IPS-18a (cell line): ENCODE measurements at regions not wholly inside any gene's neighbourhood (a gene's known extent, or its start where the extent isn't known, plus 50 kb on each side); places are given as distances from the start of the nearest gene placed in this dataset.
"Not testable (repeated sequence)": the region's sequence is repeated elsewhere in the genome, so short reads cannot be mapped to it uniquely, and the experiment has no call there.

ENCODE experiments used
- H3K27ac ChIP-seq: one replicate; pipeline ENCODE4 v1.5.1; 2013; ENCODE audit warnings: low read length
- H3K27me3 ChIP-seq: one replicate; pipeline ENCODE4 v1.6.1; 2013; ENCODE audit warnings: mild to moderate bottlenecking, low read length; ENCODE audit not compliant: control insufficient read depth, insufficient read depth
- H3K36me3 ChIP-seq: one replicate; pipeline ENCODE4 v1.6.1; 2013; ENCODE audit warnings: low read depth, low read length; ENCODE audit not compliant: control insufficient read depth
- H3K4me1 ChIP-seq: one replicate; pipeline ENCODE4 v1.6.1; 2013; ENCODE audit warnings: low read depth, low read length; ENCODE audit not compliant: control insufficient read depth
- H3K4me3 ChIP-seq: one replicate; pipeline ENCODE4 v1.5.1; 2013; ENCODE audit warnings: low read length
- H3K9ac ChIP-seq: one replicate; pipeline ENCODE4 v1.6.1; 2013; ENCODE audit warnings: mild to moderate bottlenecking, low read length, moderate library complexity
- H3K9me3 ChIP-seq: one replicate; pipeline ENCODE4 v1.6.1; 2013; ENCODE audit warnings: low read depth, low read length; ENCODE audit not compliant: control insufficient read depth

- not testable (repeated sequence) for H3K27ac ChIP-seq, H3K36me3 ChIP-seq
Measured at GRCh38 chr11:67801397-67801796, 127.0 kb upstream of the ALDH3B2 start.

GRCh38 chr11:67800591-67800990, 126.2 kb upstream of the ALDH3B2 start:
- not testable (repeated sequence) for H3K4me3 ChIP-seq, H3K9me3 ChIP-seq, H3K9ac ChIP-seq, H3K4me1 ChIP-seq, H3K27me3 ChIP-seq, H3K36me3 ChIP-seq, H3K27ac ChIP-seq

More at GRCh38 chr11:67801397-67801796, 127.0 kb upstream of the ALDH3B2 start:
- not testable (repeated sequence) for H3K4me3 ChIP-seq, H3K27me3 ChIP-seq, H3K9me3 ChIP-seq, H3K9ac ChIP-seq, H3K4me1 ChIP-seq

GRCh38 chr11:67799808-67800207, 125.4 kb upstream of the ALDH3B2 start:
- not testable (repeated sequence) for H3K9ac ChIP-seq, H3K27ac ChIP-seq, H3K9me3 ChIP-seq, H3K4me3 ChIP-seq, H3K27me3 ChIP-seq, H3K36me3 ChIP-seq, H3K4me1 ChIP-seq

GRCh38 chr11:67797726-67798521, 123.5 kb upstream of the ALDH3B2 start:
- not testable (repeated sequence) for H3K27me3 ChIP-seq, H3K9ac ChIP-seq, H3K9me3 ChIP-seq, H3K36me3 ChIP-seq, H3K27ac ChIP-seq, H3K4me1 ChIP-seq, H3K4me3 ChIP-seq

GRCh38 chr11:67795746-67796145, 121.3 kb upstream of the ALDH3B2 start:
- Histone ChIP-seq H3K4me3 (no peak overlapping the region), H3K36me3 (no peaks in the 10 kb centered on the region), H3K4me1 (peaks cover 5% of the 10 kb centered on the region), H3K9me3 (no peaks in the 10 kb centered on the region), H3K9ac (no peak overlapping the region), H3K27me3 (no peaks in the 10 kb centered on the region), H3K27ac (no peak overlapping the region)

- not testable (repeated sequence) for H3K4me1 ChIP-seq, H3K27me3 ChIP-seq, H3K36me3 ChIP-seq, H3K27ac ChIP-seq, H3K9me3 ChIP-seq, H3K4me3 ChIP-seq, H3K9ac ChIP-seq
Measured at GRCh38 chr11:67793750-67794149, 119.3 kb upstream of the ALDH3B2 start.

- not testable (repeated sequence) for H3K36me3 ChIP-seq, H3K4me3 ChIP-seq, H3K9ac ChIP-seq, H3K27me3 ChIP-seq, H3K9me3 ChIP-seq, H3K27ac ChIP-seq, H3K4me1 ChIP-seq
Measured at GRCh38 chr11:67792273-67792990, 118.0 kb upstream of the ALDH3B2 start.

GRCh38 chr11:67791598-67792170, 117.3 kb upstream of the ALDH3B2 start:
- not testable (repeated sequence) for H3K27ac ChIP-seq

GRCh38 chr11:67788341-67788695, 113.9 kb upstream of the ALDH3B2 start:
- not testable (repeated sequence) for H3K9ac ChIP-seq, H3K27me3 ChIP-seq, H3K4me3 ChIP-seq, H3K27ac ChIP-seq, H3K36me3 ChIP-seq, H3K9me3 ChIP-seq, H3K4me1 ChIP-seq

More at GRCh38 chr11:67791598-67792170, 117.3 kb upstream of the ALDH3B2 start:
- H3K4me3 ChIP-seq, H3K27me3 ChIP-seq, H3K4me1 ChIP-seq, H3K9ac ChIP-seq, H3K36me3 ChIP-seq, H3K9me3 ChIP-seq: not testable (repeated sequence)

GRCh38 chr11:67787681-67788340, 113.4 kb upstream of the ALDH3B2 start:
- H3K36me3 ChIP-seq, H3K9ac ChIP-seq, H3K9me3 ChIP-seq, H3K27ac ChIP-seq, H3K4me3 ChIP-seq, H3K4me1 ChIP-seq, H3K27me3 ChIP-seq: not testable (repeated sequence)

- H3K36me3 ChIP-seq, H3K27me3 ChIP-seq, H3K9ac ChIP-seq, H3K4me1 ChIP-seq, H3K4me3 ChIP-seq, H3K27ac ChIP-seq, H3K9me3 ChIP-seq: not testable (repeated sequence)
Measured at GRCh38 chr11:67781967-67782366, 107.5 kb upstream of the ALDH3B2 start.
